H9 (cell line): ENCODE measurements at regions not wholly inside any gene's neighbourhood (a gene's known extent, or its start where the extent isn't known, plus 50 kb on each side); places are given as distances from the start of the nearest gene placed in this dataset.
A peak's percentile ranks its signal among the peaks of the same experiment; 100 is the strongest.

Experiments used
- DNase-seq: peaks from one replicate; pipeline ENCODE4 v3.0.0-alpha.2; 2017
- H2AFZ ChIP-seq: one replicate; pipeline ENCODE4 v1.6.1; 2013; ENCODE audit warnings: mild to moderate bottlenecking, low read length, control low read depth, moderate library complexity
- H2AK5ac ChIP-seq: 2 replicates; pipeline ENCODE4 v1.6.1; 2013; ENCODE audit warnings: low read length, control low read depth, mixed read lengths; ENCODE audit not compliant: insufficient read length
- H2BK120ac ChIP-seq: one replicate; pipeline ENCODE4 v1.6.1; 2013; ENCODE audit warnings: low read depth, mild to moderate bottlenecking, low read length, control low read depth, inconsistent platforms; ENCODE audit not compliant: poor library complexity, severe bottlenecking
- H2BK12ac ChIP-seq: 2 replicates; pipeline ENCODE4 v1.6.1; 2013; ENCODE audit warnings: low read length, control low read depth, mixed read lengths, low read depth; ENCODE audit not compliant: insufficient read length
- H2BK15ac ChIP-seq: 2 replicates; pipeline ENCODE4 v1.6.1; 2013; ENCODE audit warnings: low read depth, low read length, control low read depth
- H2BK20ac ChIP-seq: one replicate; pipeline ENCODE4 v1.6.1; 2013; ENCODE audit warnings: low read depth, mild to moderate bottlenecking, low read length, control low read depth, inconsistent platforms; ENCODE audit not compliant: poor library complexity, severe bottlenecking
- H2BK5ac ChIP-seq: 2 replicates; pipeline ENCODE4 v1.6.1; 2013; ENCODE audit warnings: low read length, control low read depth, mixed read lengths; ENCODE audit not compliant: insufficient read length
- H3K14ac ChIP-seq: 2 replicates; pipeline ENCODE4 v1.6.1; 2013; ENCODE audit warnings: low read length, control low read depth; ENCODE audit not compliant: insufficient read depth
- H3K18ac ChIP-seq: 2 replicates; pipeline ENCODE4 v1.6.1; 2013; ENCODE audit warnings: low read depth, mild to moderate bottlenecking, mixed read lengths, low read length, control low read depth; ENCODE audit not compliant: insufficient read length
- H3K23ac ChIP-seq: 2 replicates; pipeline ENCODE4 v1.6.1; 2013; ENCODE audit warnings: low read length, control low read depth, mixed read lengths, low read depth; ENCODE audit not compliant: insufficient read length
- H3K23me2 ChIP-seq: 2 replicates; pipeline ENCODE4 v1.6.1; 2013; ENCODE audit warnings: low read depth, mild to moderate bottlenecking, mixed read lengths, low read length, control low read depth; ENCODE audit not compliant: insufficient read length, poor library complexity, severe bottlenecking
- H3K27ac ChIP-seq: 2 replicates; pipeline ENCODE4 v1.5.1; 2013; ENCODE audit warnings: low read length, control low read depth, mixed read lengths, low read depth; ENCODE audit not compliant: insufficient read length
- H3K27me3 ChIP-seq: 2 replicates; pipeline ENCODE4 v1.6.1; 2013; ENCODE audit warnings: low read length, control low read depth, inconsistent platforms; ENCODE audit not compliant: insufficient read depth
- H3K4ac ChIP-seq: 2 replicates; pipeline ENCODE4 v1.6.1; 2013; ENCODE audit warnings: low read depth, mild to moderate bottlenecking, control low read depth, inconsistent platforms, low read length, moderate library complexity
- H3K4me1 ChIP-seq: 2 replicates; pipeline ENCODE4 v1.6.1; 2013; ENCODE audit warnings: low read length, control low read depth, inconsistent platforms; ENCODE audit not compliant: insufficient read depth
- H3K4me2 ChIP-seq: 2 replicates; pipeline ENCODE4 v1.6.1; 2013; ENCODE audit warnings: low read length, control low read depth, mixed read lengths; ENCODE audit not compliant: insufficient read length, insufficient read depth
- H3K56ac ChIP-seq: 2 replicates; pipeline ENCODE4 v1.6.1; 2013; ENCODE audit warnings: low read depth, mild to moderate bottlenecking, mixed read lengths, low read length, control low read depth; ENCODE audit not compliant: insufficient read length
- H3K79me1 ChIP-seq: 2 replicates; pipeline ENCODE4 v1.6.1; 2013; ENCODE audit warnings: low read depth, mild to moderate bottlenecking, moderate library complexity, low read length, control low read depth, inconsistent platforms; ENCODE audit not compliant: insufficient read depth, poor library complexity, severe bottlenecking
- H3K79me2 ChIP-seq: 2 replicates; pipeline ENCODE4 v1.6.1; 2013; ENCODE audit warnings: low read length, control low read depth, inconsistent platforms; ENCODE audit not compliant: insufficient read depth
- H3K9ac ChIP-seq: 2 replicates; pipeline ENCODE4 v1.6.1; 2013; ENCODE audit warnings: low read length, control low read depth, mixed read lengths; ENCODE audit not compliant: insufficient read length; ENCODE audit errors: extremely low read depth
- H3K9me3 ChIP-seq: one replicate; pipeline ENCODE4 v1.6.1; 2013; ENCODE audit warnings: low read depth, low read length, inconsistent platforms; ENCODE audit not compliant: control insufficient read depth
- H3T11ph ChIP-seq: one replicate; pipeline ENCODE4 v1.6.1; 2013; ENCODE audit warnings: mild to moderate bottlenecking, low read length, control low read depth, inconsistent platforms
- H4K20me1 ChIP-seq: one replicate; pipeline ENCODE4 v1.6.1; 2013; ENCODE audit not compliant: control insufficient read depth, insufficient read length, insufficient read depth
- H4K5ac ChIP-seq: 2 replicates; pipeline ENCODE4 v1.6.1; 2013; ENCODE audit warnings: low read depth, mild to moderate bottlenecking, mixed read lengths, low read length, control low read depth; ENCODE audit not compliant: insufficient read length
- H4K8ac ChIP-seq: replicated peaks from 2 replicates; pipeline ENCODE4 v1.6.1; 2013; ENCODE audit warnings: low read length, control low read depth, mixed read lengths, low read depth; ENCODE audit not compliant: insufficient read length
- H4K91ac ChIP-seq: 2 replicates; pipeline ENCODE4 v1.6.1; 2013; ENCODE audit warnings: low read depth, mild to moderate bottlenecking, moderate library complexity, mixed read lengths, low read length, control low read depth; ENCODE audit not compliant: insufficient read length
- H3K27ac Mint-ChIP-seq, 3 experiments: 2 replicates in 2 of 3; 3 replicates in 1 of 3; pipeline ENCODE4 v1.8.0; 2020 to 2021; ENCODE audit warnings: mixed read lengths in 3 of 3, mild to moderate bottlenecking in 1 of 3, moderate library complexity in 1 of 3
- H3K27me3 Mint-ChIP-seq: 2 replicates; pipeline ENCODE4 v1.8.0; 2021; ENCODE audit warnings: low read depth, mild to moderate bottlenecking, moderate library complexity, mixed read lengths
- H3K36me3 Mint-ChIP-seq, 3 experiments: 2 replicates in 2 of 3; 3 replicates in 1 of 3; pipeline ENCODE4 v1.8.0; 2020 to 2021; ENCODE audit warnings: low read depth in 3 of 3, mixed read lengths in 3 of 3; ENCODE audit not compliant: insufficient read depth in 1 of 3
- H3K4me1 Mint-ChIP-seq, 2 experiments: 2 replicates each; pipeline ENCODE4 v1.8.0; 2020; ENCODE audit warnings: mixed read lengths in 2 of 2
- H3K4me3 Mint-ChIP-seq, 2 experiments: 2 replicates in 1 of 2; 3 replicates in 1 of 2; pipeline ENCODE4 v1.8.0; 2020 to 2021; ENCODE audit warnings: mild to moderate bottlenecking in 2 of 2, mixed read lengths in 2 of 2, moderate library complexity in 1 of 2
- H3K9me3 Mint-ChIP-seq, 2 experiments: 2 replicates in 1 of 2; 3 replicates in 1 of 2; pipeline ENCODE4 v1.8.0; 2020; ENCODE audit warnings: mild to moderate bottlenecking in 2 of 2, mixed read lengths in 2 of 2, moderate library complexity in 1 of 2
- CTCF ChIP-seq: fragments of 200-600 bp; sonication (generic); conservative IDR thresholded peaks from 3 replicates; pipeline ENCODE4 v1.8.0; 2021; ENCODE audit warnings: antibody characterized with exemption, mild to moderate bottlenecking
- WGBS: extraction: QIAGEN DNeasy Blood & Tissue Kit; methylation state at CpG from one replicate; pipeline ENCODE4 v1.1.7; 2013; ENCODE audit warnings: missing lambda C conversion rate, low lambda C conversion rate, mixed read lengths; ENCODE audit not compliant: insufficient read length; ENCODE audit errors: extremely low coverage; 5-methylcytosine and 5-hydroxymethylcytosine counted together

- H2BK5ac ChIP-seq, result no peak overlapping the region
These were observed 134.4 kb downstream of the BARX1 start for GRCh38 chr9:93820667-93821306.

More at GRCh38 chr9:93820667-93821306, 134.4 kb downstream of the BARX1 start:
- Histone ChIP-seq H3K79me1 (no peaks in the 10 kb centered on the region), H3K56ac (no peak overlapping the region), H2AFZ (no peak overlapping the region), H3K27me3 (no peaks in the 10 kb centered on the region), H3K4me2 (no peak overlapping the region), H3T11ph (no peak overlapping the region), H2BK20ac (no peak overlapping the region), H3K27ac (no peak overlapping the region), H3K9ac (no peak overlapping the region), H3K18ac (no peak overlapping the region), H2BK15ac (no peak overlapping the region), H3K4ac (no peak overlapping the region), H3K23me2 (no peaks in the 10 kb centered on the region), H3K23ac (no peak overlapping the region), H3K79me2 (no peaks in the 10 kb centered on the region), H2BK12ac (no peak overlapping the region), H3K4me1 (no peaks in the 10 kb centered on the region), H2BK120ac (no peak overlapping the region), H4K20me1 (no peaks in the 10 kb centered on the region), H3K9me3 (no peaks in the 10 kb centered on the region), H4K5ac (no peak overlapping the region), H4K91ac (no peak overlapping the region), H4K8ac (no peak overlapping the region), H3K14ac (no peak overlapping the region), H2AK5ac (no peak overlapping the region)
- Mint-ChIP-seq H3K4me3 (no peak overlapping the region; a peak in 1 of 5 replicates), H3K27me3 (peaks cover 36% of the 10 kb centered on the region), H3K9me3 (peaks cover 12% of the 10 kb centered on the region in 2 experiments; a peak in 4 of 5 replicates), H3K36me3 (peaks cover 0 to 2% (median 0%) of the 10 kb centered on the region in 3 experiments; a peak in 1 of 7 replicates), H3K27ac (no peak overlapping the region; a peak in 1 of 7 replicates), H3K4me1 (peaks cover 0 to 1% of the 10 kb centered on the region in 2 experiments; a peak in 2 of 4 replicates)
- no CpG with 5 or more reads among the region's 6 CpGs for WGBS
- peak; percentile 63 for DNase-seq
- TF ChIP-seq CTCF, result peak; percentile 59
